ENCODE measurements at regions not wholly inside any gene's neighbourhood (a gene's known extent, or its start where the extent isn't known, plus 50 kb on each side); places are given as distances from the start of the nearest gene placed in this dataset.

DNA sequence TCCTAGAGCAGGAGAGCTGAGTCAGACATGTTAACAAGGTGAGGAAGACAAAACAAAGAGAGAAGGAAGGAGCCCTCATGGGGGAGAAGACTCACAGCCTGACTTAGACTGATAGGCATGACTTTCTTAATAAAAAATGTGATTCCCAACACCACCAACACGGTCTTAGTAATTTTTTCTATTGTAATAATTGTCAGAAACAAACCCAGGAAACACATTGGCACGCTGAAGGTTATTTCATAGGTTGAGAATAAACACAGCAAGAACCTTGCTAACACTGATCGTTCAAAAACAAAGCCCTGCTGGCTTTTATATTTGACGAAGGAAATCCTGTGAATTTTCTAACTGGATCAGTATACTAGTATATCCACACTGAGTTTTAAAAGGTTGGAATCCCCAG is 286.8 kb downstream of the HACE1 start:
- DNase-seq, result no peak

DNA sequence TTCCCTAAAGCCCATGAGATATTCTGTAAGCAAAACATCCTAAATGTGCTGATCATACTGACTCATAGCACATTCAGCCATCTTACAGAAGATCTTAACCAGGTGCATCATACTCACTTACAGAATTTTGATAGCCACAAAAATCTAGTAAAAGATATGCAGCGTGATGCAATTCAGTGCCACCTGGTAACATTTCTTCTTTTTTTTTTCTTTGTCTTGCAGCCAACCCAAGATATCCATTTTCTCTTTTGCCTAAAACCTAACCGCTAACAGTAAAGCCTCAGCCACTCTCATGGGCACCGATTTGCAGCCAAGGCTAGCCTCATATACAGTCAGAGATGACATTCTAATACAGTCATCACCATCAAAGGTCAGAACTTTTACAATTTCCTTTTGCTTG is 293.3 kb downstream of the HACE1 start:
- DNase-seq, result no peak

DNA sequence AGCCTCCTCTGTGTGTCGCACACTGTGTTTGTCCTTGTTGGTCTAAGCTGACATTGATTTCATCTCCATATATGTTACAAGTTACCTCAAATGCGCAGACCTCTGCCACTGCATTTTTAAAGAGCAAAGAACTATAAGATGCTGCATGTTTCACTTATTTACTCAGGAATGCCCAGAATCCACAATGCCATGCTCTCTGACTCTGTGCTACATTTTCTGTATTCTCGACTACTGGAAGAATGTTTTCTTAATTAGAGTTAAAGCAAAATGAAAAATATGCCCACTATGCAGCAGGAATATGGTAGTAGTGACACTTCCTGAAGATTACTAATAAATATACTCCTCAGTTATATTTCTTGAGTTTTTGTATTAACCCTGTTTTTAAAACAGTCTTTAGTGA is 296.4 kb downstream of the HACE1 start:
- DNase-seq, result no peak

DNA sequence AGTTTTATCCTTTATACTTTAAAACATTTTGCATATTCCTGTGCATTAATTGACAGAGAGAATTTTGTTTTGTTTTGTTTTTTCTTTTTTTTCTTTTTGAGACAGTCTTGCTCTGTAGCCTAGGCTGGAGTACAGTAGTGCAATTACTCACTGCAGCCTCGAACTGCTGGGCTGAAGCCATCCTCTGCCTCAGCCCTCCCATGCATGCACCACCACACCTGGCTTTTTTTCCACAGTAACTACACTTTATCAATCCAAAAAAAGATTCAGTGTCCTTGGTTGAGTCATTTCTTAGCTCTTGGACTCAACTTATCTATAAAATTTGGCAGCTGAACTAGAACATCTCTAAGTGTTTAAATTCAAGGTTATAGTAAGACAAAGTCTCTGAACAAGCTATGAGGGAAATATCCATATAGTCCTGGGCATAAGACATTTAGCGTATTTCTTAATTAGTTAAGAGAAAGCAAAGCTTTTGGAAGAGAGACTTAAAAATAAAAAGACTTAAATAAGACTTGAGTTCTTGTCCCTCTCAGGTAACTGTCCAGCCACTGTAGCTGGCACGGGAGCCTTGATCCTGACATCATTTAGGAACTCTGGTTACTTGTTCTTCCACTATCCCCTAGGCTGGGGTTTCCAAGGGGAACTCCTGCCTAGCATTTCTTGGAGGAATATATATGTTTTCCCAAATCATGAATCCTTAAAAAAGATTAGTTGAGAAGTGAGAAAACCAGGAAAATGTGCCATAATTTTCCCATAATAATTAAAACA is 300.1 kb downstream of the HACE1 start:
- no peak for DNase-seq

DNA sequence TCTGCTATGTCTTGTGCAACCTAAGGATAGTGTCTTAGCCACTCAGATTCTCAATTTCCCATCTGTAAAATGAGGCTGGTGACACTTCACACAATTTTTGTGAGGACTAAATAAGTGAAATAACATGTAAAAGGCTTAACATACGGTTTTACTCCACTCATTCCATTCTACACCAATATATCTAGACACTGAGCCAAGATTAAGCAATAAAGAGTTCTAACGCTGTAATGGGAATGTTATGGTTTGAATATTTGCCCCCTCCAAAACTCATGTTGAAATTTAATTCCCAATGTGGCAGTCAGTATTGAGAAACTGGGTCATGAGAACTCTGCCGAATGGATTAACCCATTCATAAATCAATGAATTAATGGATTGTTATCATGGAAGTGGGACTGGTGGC is 301.0 kb downstream of the HACE1 start:
- DNase-seq, result no peak

DNA sequence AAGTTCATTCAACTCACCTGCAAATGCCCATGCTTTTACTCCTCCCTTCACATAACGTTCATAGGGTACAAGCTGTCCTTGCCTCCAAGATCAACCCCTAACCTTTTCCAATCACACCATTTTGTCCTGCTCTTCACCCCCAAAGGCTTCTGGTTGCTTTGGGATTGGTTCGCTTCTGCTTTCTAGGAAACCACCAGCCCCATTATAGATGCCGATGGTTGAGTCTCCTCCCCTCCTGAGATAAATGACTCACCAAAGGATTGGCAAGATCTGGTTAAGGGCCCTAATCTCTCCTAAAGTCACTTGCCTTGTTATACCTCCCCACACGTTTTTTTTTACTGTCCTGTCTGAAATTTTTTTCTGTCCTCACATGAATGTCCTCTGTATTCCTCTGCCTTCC is 311.4 kb downstream of the HACE1 start:
- DNase-seq, result no peak

DNA sequence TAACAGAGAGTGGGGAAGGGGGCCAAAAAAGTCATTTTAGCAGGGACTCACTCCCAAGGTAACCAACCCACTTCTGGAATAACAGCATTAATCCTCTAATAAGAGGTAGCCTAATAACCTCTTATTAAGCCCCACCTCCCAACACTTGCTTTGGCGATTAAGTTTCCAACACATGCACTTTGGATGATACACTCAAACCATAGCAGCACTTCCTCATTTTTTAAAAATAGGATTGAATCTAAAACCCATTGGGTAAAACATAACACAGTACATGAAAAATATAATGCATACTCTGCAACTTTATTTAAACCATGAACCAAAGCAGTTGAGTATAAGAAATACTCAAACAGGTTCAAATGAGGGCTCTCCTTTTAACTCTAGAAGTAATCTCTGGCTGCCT is 318.3 kb downstream of the HACE1 start:
- DNase-seq, result no peak

DNA sequence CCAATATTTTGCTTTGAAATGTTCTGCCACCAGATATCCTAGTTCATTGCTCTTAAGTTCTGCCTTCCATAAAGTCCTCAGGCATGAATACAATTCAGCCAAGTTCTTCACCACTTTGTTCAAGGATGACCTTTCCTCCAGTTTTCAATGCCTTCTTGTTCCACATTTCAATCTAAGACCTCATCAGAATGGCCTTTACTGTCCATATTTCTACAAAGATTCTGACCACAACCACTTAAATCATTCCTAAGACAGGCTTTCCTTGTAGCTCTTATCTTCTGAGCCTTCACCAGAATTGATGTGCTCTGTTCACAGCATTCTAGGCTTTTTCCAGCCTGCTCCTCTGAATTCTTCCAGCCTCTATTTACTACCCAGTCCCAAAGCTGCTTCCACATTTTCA is 319.0 kb downstream of the HACE1 start:
- no peak for DNase-seq

DNA sequence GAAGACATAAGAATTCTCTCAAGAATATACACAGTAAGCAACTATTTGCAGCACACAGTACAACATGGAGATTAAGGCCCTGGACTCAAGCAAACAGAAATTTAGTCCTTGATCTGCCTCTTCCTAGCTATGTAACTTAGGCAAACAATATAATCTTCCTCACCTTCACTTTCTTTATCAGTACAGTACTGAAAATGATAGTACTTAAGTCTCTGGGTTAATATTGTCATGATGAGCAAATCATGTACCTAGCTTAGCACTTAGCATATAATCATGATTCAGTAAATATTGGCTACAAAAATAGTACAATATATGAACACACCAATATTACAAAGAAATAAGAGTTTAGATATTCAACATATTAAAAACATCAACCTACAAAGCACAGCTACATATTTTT is 320.5 kb downstream of the HACE1 start:
- DNase-seq, result no peak

DNA sequence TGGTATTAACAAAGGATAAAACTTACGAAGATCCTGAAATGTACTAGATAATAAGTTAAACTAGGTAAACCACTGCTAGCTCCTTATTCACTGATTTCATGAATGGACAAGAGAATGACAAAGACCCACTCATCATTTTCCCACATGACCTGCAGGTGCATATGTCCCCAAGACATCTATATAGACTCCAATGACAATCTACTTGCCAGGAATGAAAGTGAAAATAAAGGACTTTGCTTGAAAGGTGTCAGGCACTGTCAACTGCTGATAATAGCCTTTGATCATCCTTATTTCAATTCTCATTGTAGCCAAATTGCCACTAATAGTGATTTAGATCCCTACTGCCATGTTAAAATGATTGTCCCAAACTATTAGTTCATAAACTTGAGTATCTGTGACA is 321.8 kb downstream of the HACE1 start:
- DNase-seq, result no peak

DNA sequence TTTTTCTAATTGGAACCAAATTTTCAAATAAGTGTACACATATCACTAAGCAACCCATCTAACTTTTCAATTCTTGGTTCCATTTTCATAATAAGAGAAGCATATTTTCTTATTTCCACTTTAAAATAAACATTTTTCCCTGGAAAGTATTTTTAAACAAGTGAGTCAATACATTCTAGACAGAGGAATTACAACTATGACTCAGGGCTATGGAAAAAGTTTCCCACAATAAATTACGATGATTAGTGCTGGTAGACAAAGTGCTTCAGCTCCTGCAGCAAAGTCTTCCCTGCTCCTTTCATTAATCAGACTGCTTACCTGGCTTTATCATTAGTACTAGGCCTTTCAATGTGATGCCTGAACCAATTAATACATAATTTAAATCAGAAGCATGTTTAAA is 322.5 kb downstream of the HACE1 start:
- DNase-seq, result no peak

DNA sequence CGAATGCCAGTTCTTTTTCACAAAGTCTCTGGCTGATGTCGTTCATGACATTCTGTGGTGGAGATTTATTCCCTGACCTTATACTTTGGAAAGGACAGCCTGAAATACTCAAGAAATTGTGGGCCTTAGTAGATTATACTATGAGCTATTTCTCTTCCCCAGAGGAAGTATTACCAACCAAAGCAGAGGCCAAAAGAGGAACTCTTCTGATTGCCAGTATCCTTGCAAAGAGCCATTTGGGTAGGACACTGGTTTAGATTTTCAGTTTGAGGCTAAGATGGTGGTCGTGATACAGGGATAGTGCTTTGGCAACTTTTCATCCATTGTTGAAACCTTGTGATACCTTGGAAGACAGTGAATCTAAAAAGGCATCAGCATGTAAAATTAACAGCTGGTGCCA is 327.3 kb downstream of the HACE1 start:
- no peak for DNase-seq

DNA sequence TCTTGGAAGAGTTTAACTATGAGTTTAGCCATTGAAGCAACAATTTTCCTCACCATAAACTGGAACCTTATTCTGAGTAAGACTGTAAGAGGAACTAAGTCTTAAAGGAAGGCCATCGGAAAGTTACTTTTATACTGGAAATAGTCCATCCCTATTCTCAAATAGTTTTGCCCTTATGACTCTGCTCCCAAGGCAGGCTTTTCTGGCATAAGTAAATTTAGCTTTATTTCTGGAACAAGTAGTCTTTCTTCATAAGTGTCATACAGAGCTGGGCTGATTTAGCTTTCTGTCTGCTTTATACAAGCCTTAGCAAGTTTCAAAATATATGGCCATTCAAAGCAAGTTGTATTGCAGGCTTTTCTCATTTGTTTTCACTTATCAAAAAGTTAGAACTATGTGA is 328.1 kb downstream of the HACE1 start:
- no peak for DNase-seq

DNA sequence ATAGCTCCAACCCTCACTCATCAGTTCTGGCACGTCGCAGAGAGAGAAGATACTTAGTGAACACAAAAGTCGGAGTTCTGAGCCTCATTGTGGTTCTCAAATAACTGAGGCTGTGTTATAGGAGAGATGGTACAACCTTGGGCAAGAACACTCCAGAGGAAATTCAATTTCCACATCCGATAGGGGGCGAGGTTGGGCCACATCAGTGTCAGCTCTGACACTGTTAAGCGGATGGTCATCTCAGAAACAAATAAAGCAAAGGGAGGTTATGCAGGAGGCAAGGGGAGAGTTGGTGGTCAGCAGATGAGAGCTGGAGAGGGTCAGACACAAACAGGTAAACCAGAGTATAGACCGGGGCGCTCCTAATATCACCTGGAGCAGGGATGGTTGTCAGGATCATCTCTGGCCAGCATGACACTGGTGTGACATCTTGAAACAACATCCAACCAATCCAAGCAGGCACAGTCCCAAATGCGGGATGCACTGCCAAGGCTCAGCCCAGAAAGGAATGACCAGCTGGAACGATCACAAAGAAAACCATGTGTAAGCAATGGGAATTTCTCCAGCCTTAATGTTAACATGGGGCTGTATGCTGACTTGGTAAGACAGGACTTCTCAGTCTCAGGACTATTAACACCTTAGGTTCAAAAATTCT is 331.8 kb downstream of the HACE1 start:
- DNase-seq, result no peak

DNA sequence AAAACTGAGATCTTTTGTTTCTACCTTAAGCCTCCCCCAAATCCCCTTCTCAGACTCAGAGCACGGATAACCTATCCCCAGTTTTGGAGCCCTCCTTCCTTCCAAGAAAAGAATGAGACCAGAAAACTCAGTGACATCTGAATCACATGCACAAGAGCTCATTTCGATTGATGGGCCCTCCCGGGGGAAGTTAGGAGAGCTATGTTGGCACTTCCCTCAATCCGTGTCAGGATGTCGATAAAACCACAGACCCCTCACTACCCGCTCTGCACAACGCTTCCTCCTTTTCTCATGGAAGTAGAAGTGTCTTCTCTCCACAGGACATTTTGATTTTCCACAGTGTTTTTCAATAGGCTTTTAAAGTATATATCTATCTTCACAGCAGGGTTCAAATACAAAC is 332.4 kb downstream of the HACE1 start:
- DNase-seq, result no peak

DNA sequence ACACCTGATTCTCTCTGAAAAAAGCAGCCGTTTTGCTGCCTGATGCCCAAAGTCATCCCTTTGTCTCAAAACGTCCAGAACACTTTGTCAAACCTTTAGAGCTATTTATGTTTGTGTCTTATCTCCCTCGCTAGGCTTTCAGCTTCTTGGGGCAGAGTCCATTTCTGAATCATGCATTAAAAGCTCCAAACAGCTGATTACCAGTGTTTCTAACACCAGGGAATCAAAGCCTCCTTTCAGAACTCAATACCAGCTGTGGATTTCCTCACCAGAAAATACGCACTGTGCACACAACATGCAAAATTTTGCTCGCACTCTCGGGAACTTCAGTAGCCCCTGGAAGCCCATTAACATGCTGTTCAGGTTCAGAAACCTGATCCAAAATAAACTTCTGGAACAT is 333.3 kb downstream of the HACE1 start:
- no peak for DNase-seq

DNA sequence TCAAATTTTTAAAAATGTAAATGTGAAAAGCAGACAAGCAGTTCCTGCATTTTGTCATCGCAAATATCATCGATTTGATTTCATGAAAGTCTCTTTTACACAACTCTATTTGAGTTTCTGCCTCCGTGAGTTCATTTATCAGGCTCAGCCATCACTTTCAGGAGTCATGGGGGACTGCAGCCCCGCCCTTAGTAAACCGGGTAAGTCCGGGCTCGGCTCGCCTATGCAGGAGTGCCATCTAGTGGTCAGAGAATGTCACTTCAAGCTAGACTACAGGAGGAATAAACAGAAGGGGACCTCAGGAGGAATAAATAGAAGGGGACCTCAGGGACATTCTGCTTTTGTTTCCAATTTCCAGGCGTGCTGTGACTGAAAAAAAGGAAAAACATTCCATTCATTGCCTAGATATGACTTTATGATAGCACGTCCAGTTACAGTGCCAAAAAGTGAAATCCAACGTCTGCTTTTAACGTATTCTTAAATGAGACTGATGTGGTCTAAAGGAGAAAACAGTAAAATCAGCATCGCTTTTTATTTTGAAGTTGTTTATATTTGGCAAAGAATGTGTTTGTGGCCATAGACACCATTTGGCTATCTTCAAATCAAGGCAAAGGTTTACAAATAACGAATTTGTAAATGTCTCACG is 333.9 kb downstream of the HACE1 start:
- no peak for DNase-seq

DNA sequence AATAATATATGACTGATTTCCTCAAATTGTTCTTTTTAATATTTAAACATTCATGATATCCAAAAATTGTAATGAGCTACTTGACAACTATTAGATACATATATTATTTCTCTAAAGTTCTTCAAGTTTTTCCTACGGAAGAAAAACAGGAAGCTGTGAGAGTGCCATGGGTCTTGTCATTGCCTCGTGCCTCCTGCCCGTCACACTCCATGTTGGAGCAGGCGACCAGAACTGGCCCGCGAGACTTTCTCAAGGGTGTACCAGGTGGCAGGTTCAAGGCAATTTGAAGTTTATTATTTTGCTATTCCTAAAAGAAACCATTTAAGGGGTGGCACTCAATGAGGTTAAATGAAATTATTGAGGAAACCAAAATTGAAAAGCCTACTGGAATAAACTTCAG is 337.2 kb downstream of the HACE1 start:
- no peak for DNase-seq

DNA sequence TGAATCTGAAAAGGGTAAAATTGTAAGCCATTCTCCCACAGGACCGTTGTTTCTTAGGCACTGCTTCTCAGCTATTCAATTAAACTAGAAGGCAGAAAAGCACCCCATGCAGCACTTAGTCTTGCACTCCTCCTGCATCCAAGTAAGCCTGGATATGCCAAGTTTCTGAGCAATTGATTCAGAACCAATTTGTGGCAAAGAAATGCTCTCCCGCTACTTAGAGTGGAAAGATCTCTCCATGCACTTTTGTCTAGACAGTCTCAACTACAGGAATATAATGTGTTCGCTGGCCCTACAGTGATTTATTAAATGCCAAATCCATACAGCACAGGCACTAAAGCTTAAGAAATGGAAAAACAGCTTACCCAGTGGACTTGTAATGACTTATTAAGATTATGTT is 338.5 kb downstream of the HACE1 start:
- DNase-seq, result no peak

DNA sequence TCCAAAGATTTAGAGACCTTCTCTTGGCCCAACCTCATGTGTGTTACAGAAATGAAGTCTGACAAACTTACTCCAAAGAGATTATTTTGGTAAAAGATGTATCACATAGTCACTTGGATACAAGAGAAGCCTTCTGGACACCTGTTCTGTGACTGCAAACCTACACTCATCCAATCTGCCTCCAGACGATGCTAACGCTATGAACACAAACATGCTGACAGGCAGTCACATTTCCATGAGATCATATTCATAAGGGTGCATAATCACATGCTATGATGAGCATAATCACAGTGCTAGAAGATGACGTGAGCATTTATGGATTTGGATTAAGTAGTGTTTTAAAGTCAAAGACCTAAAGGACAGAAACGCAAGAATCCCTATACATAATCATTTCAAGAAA is 340.2 kb downstream of the HACE1 start:
- no peak for DNase-seq

DNA sequence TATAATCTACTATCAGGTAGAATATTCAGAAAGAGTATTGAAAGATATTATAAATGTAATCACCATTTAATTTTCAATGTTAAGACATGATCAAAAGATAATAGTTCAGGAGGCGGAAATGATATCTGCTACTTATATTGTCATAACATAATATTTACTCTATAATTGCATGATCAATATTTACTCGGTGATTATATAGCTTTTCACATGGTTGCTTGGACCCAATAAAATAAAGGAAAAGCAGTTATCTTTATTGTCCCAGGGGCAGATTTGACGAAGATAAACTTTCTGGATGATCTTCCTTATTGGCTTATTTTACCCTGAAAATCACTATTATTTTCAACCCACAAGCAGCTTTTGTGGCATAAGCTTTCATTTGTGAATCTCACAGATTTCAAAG is 350.4 kb downstream of the HACE1 start:
- DNase-seq, result no peak

DNA sequence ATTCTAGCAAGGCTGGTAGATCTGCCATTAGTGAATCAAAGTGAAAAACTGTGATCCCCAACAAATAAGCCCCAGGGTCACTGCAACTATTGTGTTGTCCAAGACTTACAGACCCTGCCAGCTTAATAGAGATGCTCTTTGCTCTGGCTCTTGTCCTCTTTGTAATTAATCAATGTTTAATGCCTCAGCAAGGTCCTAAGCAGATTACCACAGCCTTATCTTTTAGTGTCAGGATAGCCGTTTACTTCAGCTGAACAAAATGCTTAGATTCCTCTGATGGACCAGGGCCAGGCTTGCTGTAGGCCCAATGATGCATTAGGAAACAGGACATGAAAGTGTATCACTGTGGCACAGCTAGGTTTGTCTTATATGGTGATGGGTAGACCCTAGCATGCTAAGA is 353.3 kb downstream of the HACE1 start:
- DNase-seq, result no peak

DNA sequence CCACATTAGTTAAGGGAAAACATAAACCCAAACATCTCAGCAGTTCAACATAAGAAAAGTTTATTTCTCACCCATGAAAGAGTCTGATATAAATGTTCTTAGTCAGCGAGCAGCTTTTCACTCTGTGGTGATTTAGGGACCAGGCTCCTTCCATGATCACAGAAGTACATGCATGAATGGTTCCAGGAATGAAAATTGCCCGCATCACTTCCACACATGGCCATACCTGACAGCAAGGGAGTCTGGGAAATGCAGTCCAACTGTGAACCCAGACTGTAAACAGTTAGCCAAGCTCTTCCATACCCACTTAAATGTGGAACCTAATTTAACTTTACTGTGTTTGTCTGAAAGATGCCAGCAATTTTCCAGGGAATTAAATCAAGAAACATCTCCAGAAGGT is 353.9 kb downstream of the HACE1 start:
- DNase-seq, result no peak

DNA sequence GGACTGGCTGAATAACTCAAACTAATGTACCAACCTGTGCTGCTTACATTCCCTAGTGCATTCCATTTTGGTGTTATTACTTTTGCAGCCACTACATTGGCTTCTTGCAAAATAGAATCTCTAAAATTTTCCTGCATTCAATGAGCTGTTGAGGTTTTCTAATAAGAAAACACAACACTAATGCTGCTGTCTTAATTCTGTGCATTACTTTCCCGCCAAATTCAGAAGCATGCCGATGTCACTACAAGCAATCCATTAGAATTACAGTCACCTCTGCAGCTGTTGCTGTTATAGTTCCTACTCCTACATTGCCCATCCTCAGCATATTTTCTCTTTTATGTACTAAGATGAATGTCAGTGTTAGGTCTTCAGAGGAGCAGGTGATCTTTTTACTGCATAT is 359.5 kb downstream of the HACE1 start:
- no peak for DNase-seq

DNA sequence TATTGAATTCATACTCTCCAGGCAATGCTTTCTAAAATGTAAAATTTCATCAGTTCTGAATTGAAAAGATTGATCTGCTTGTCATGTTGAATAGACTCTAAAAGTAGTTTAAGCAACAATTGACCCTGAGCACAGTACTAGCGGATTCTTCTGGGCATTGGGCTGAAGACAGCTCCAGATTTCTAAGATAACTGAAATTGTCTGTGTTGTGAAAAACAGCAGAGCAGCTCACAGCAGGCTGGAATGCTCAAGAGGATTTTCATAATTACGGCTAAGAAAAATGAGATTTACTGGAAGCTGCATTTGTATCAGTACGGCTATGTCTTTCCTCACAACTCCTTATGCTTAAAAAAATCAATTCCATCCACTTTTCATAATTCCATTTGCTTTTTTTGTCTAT is 373.7 kb downstream of the HACE1 start:
- DNase-seq, result no peak

Measured in SIG-M5 (cell line).